ENCODE measurements at regions not wholly inside any gene's neighbourhood (a gene's known extent, or its start where the extent isn't known, plus 50 kb on each side); places are given as distances from the start of the nearest gene placed in this dataset.

DNA sequence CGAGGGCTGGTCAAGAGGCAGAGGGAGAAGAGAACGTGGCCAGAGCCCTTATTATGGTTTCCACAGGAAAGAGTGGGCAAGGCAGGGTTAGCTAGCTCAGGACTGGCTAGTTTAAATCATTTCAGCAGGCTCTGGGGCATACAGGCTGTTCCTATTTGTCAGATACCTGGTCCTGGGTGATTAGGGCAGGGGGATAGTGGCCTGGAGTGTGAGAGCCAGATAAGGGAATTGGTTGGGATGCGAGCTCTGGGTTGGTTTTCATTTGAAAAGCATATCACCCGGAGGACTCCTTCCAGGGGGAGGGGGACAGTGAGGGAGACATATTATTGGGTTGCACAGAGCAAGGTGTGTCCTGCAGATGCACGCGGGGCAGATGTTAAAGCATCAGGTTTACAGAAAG lies 75.3 kb upstream of the CLDN10 start:
- Mint-ChIP-seq H3K36me3 (ENCODE audit: unreplicated experiment) (no peaks in the 10 kb centered on the region), H3K27ac (ENCODE audit: unreplicated experiment) (no peak overlapping the region), H3K9me3 (ENCODE audit: unreplicated experiment) (peaks cover 3% of the 10 kb centered on the region), H3K27me3 (ENCODE audit: unreplicated experiment) (peaks cover 2% of the 10 kb centered on the region), H3K4me1 (ENCODE audit: low read depth, unreplicated experiment) (no peaks in the 10 kb centered on the region), H3K4me3 (ENCODE audit: unreplicated experiment) (no peak overlapping the region)
- DNase-seq, result no peak
- TF ChIP-seq, protein P1, sequence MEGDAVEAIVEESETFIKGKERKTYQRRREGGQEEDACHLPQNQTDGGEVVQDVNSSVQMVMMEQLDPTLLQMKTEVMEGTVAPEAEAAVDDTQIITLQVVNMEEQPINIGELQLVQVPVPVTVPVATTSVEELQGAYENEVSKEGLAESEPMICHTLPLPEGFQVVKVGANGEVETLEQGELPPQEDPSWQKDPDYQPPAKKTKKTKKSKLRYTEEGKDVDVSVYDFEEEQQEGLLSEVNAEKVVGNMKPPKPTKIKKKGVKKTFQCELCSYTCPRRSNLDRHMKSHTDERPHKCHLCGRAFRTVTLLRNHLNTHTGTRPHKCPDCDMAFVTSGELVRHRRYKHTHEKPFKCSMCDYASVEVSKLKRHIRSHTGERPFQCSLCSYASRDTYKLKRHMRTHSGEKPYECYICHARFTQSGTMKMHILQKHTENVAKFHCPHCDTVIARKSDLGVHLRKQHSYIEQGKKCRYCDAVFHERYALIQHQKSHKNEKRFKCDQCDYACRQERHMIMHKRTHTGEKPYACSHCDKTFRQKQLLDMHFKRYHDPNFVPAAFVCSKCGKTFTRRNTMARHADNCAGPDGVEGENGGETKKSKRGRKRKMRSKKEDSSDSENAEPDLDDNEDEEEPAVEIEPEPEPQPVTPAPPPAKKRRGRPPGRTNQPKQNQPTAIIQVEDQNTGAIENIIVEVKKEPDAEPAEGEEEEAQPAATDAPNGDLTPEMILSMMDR (IDR thresholded peaks at IDR 0.05; ENCODE audit: partially characterized antibody, unreplicated experiment), result no peak

- no peak overlapping the region for H3K4me3 Mint-ChIP-seq (ENCODE audit: unreplicated experiment)
- H3K9me3 Mint-ChIP-seq (ENCODE audit: unreplicated experiment), result peaks cover 3% of the 10 kb centered on the region
- no peak overlapping the region for H3K27ac Mint-ChIP-seq (ENCODE audit: unreplicated experiment)
- H3K36me3 Mint-ChIP-seq (ENCODE audit: unreplicated experiment), result no peaks in the 10 kb centered on the region
- H3K27me3 Mint-ChIP-seq (ENCODE audit: unreplicated experiment), result peaks cover 2% of the 10 kb centered on the region
- TF ChIP-seq, protein P1 (IDR thresholded peaks at IDR 0.05; ENCODE audit: partially characterized antibody, unreplicated experiment), result no peak
- H3K4me1 Mint-ChIP-seq (ENCODE audit: low read depth, unreplicated experiment), result no peaks in the 10 kb centered on the region
- no peak for DNase-seq
Observed at GRCh38 chr13:95479731-95480130, 72.8 kb upstream of the CLDN10 start.

GRCh38 chr13:95480131-95480545 lies 72.4 kb upstream of the CLDN10 start:
- DNase-seq, result no peak
- Mint-ChIP-seq H3K4me1 (ENCODE audit: low read depth, unreplicated experiment) (no peaks in the 10 kb centered on the region), H3K4me3 (ENCODE audit: unreplicated experiment) (no peak overlapping the region), H3K9me3 (ENCODE audit: unreplicated experiment) (peaks cover 3% of the 10 kb centered on the region), H3K36me3 (ENCODE audit: unreplicated experiment) (no peaks in the 10 kb centered on the region), H3K27me3 (ENCODE audit: unreplicated experiment) (peaks cover 2% of the 10 kb centered on the region), H3K27ac (ENCODE audit: unreplicated experiment) (no peak overlapping the region)
- TF ChIP-seq, protein P1 (IDR thresholded peaks at IDR 0.05; ENCODE audit: partially characterized antibody, unreplicated experiment), result no peak

DNA sequence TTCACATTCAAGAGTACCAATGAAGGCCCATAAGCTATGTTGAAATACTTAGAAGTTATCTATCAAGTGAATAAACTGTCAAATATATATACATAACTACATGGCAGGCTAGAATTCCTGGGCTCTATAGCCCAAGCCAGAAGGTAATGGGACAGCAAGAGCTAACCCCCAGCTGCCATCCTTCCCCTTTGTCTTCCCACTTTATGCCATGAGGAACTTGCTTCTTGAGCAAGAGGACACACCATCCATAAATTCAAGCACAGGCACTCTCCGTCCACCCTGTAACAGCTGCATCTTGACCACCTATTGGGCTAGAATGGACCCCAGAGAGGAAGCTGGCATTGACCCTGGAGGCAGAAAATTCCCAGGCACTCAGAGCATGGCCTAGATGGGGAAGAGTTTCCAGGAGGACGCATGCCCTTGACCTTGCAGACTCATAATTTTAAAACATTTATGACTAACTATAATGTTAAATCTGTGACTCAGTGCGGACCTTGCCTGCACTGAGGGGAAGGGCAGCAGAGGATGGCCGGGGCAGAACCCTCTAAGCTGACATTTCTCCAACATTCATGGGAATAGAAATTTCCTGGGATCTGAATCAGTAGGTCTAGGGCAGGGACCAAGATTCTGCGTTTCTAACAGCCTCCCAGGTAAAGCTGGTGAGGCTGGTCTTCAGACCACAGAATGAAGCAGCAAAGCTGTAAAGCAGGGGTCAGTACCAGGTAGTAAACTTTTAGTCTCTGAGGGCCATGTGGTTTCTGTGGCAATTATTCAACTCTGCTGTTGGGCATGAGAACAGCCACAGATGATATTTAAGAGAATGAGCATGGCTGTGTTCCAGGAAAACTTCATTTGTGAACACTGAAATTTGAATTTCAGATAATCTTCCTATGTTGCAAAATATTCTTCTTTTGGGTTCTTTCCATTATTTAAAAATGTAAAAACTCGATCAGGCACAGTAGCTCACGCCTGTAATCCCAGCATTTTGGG lies 71.4 kb upstream of the CLDN10 start:
- Mint-ChIP-seq H3K27ac (ENCODE audit: unreplicated experiment) (no peak overlapping the region), H3K4me3 (ENCODE audit: unreplicated experiment) (no peak overlapping the region), H3K27me3 (ENCODE audit: unreplicated experiment) (peaks cover 2% of the 10 kb centered on the region), H3K9me3 (ENCODE audit: unreplicated experiment) (peaks cover 3% of the 10 kb centered on the region), H3K4me1 (ENCODE audit: low read depth, unreplicated experiment) (no peaks in the 10 kb centered on the region), H3K36me3 (ENCODE audit: unreplicated experiment) (no peaks in the 10 kb centered on the region)
- TF ChIP-seq, protein P1 (IDR thresholded peaks at IDR 0.05; ENCODE audit: partially characterized antibody, unreplicated experiment), result no peak
- no peak for DNase-seq

GRCh38 chr13:95484052-95484451 lies 68.5 kb upstream of the CLDN10 start:
- Mint-ChIP-seq H3K9me3 (ENCODE audit: unreplicated experiment) (no peaks in the 10 kb centered on the region), H3K27ac (ENCODE audit: unreplicated experiment) (no peak overlapping the region), H3K27me3 (ENCODE audit: unreplicated experiment) (peaks cover 2% of the 10 kb centered on the region), H3K4me3 (ENCODE audit: unreplicated experiment) (no peak overlapping the region), H3K36me3 (ENCODE audit: unreplicated experiment) (no peaks in the 10 kb centered on the region), H3K4me1 (ENCODE audit: low read depth, unreplicated experiment) (no peaks in the 10 kb centered on the region)
- DNase-seq, result no peak
- TF ChIP-seq, protein P1 (IDR thresholded peaks at IDR 0.05; ENCODE audit: partially characterized antibody, unreplicated experiment), result no peak

Measured in glutamatergic neuron (in vitro differentiated cells).